Natural killer cell treated with Interleukin-12 subunit alpha and Interleukin-12 subunit beta and Interleukin-15 and Interleukin-18, amount 100 ng/mL, for 72 hours (primary cell): ENCODE measurements at regions not wholly inside any gene's neighbourhood (a gene's known extent, or its start where the extent isn't known, plus 50 kb on each side); places are given as distances from the start of the nearest gene placed in this dataset.

ENCODE experiments used
- ATAC-seq, 2 donors: fragments of 150-1000 bp; cut with Tn5 transposase in 1 of 2; sonication (Bioruptor Pico), chemical (Tn5 transposase) in 1 of 2; 2 replicates each; pipeline ENCODE4 v1.10.0; 2021
- DNase-seq: peaks from one replicate; pipeline ENCODE4 v3.0.0; 2022; ENCODE audit warnings: low spot score
- H3K27ac Mint-ChIP-seq, 2 donors: 1 replicate in 1 of 2; 2 replicates in 1 of 2; pipeline ENCODE4 v1.8.0; 2022; ENCODE audit warnings: mixed read lengths in 2 of 2, mild to moderate bottlenecking in 1 of 2, moderate library complexity in 1 of 2
- H3K27me3 Mint-ChIP-seq, 2 donors: 1 replicate in 1 of 2; 2 replicates in 1 of 2; pipeline ENCODE4 v1.8.0; 2022; ENCODE audit warnings: mixed read lengths in 2 of 2
- H3K36me3 Mint-ChIP-seq: one replicate; pipeline ENCODE4 v1.8.0; 2022; ENCODE audit warnings: mixed read lengths
- H3K4me1 Mint-ChIP-seq, 2 donors: 1 replicate in 1 of 2; 2 replicates in 1 of 2; pipeline ENCODE4 v1.8.0; 2022; ENCODE audit warnings: low read depth in 2 of 2, mixed read lengths in 2 of 2, mild to moderate bottlenecking in 1 of 2
- H3K4me3 Mint-ChIP-seq: one replicate; pipeline ENCODE4 v1.8.0; 2022; ENCODE audit warnings: mixed read lengths
- H3K9me3 Mint-ChIP-seq: 2 replicates; pipeline ENCODE4 v1.8.0; 2022; ENCODE audit warnings: mixed read lengths

GRCh38 chr11:11028017-11028692 is 170.3 kb upstream of the ZBED5 start:
- DNase-seq (peak; percentile 66), ATAC-seq (peak; percentile 78 to 79)
- Mint-ChIP-seq H3K4me3 (no peak overlapping the region), H3K9me3 (no peaks in the 10 kb centered on the region), H3K36me3 (no peaks in the 10 kb centered on the region), H3K27me3 (peaks cover 22% of the 10 kb centered on the region in 2 donors), H3K27ac (no peak overlapping the region), H3K4me1 (no peaks in the 10 kb centered on the region)

- H3K27ac Mint-ChIP-seq, result no peak overlapping the region
- H3K4me1 Mint-ChIP-seq, result no peaks in the 10 kb centered on the region
- no peak for DNase-seq
These were observed 169.4 kb upstream of the ZBED5 start for GRCh38 chr11:11027288-11027687.

DNA sequence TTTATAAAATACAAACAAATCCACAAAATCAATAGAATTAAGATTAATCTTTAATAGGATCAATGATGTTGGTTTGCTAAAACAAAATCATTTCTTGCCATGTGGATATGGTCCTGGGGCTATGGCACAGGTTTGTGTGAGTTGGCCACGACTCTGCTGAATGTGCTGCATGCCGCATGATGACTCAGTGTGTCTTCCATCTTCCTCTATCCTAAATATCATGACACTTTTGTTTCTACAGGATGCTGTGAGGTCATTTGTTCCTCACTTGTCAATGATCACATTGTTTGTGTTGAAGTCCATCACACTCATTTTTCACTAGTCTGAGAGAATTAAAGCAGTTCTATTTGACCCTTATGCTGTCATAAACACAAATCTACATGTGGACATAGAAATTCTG is 167.2 kb upstream of the ZBED5 start:
- Mint-ChIP-seq H3K36me3 (no peaks in the 10 kb centered on the region), H3K27ac (no peak overlapping the region), H3K27me3 (peaks cover 29 to 31% of the 10 kb centered on the region in 2 donors), H3K4me1 (no peaks in the 10 kb centered on the region), H3K9me3 (no peaks in the 10 kb centered on the region), H3K4me3 (no peak overlapping the region)
- DNase-seq (no peak), ATAC-seq (no peak)

More at GRCh38 chr11:11027288-11027687, 169.4 kb upstream of the ZBED5 start:
- peaks cover 16 to 27% of the 10 kb centered on the region in 2 donors for H3K27me3 Mint-ChIP-seq
- ATAC-seq, result no peak
- H3K36me3 Mint-ChIP-seq, result no peaks in the 10 kb centered on the region
- H3K4me3 Mint-ChIP-seq, result no peak overlapping the region
- no peaks in the 10 kb centered on the region for H3K9me3 Mint-ChIP-seq

- Mint-ChIP-seq H3K36me3 (no peaks in the 10 kb centered on the region), H3K4me1 (no peaks in the 10 kb centered on the region), H3K27me3 (peaks cover 15 to 17% of the 10 kb centered on the region in 2 donors), H3K27ac (no peak overlapping the region), H3K4me3 (no peak overlapping the region), H3K9me3 (no peaks in the 10 kb centered on the region)
- ATAC-seq, result no peak
- DNase-seq, result no peak
These were observed 164.4 kb upstream of the ZBED5 start for GRCh38 chr11:11022125-11022730.

DNA sequence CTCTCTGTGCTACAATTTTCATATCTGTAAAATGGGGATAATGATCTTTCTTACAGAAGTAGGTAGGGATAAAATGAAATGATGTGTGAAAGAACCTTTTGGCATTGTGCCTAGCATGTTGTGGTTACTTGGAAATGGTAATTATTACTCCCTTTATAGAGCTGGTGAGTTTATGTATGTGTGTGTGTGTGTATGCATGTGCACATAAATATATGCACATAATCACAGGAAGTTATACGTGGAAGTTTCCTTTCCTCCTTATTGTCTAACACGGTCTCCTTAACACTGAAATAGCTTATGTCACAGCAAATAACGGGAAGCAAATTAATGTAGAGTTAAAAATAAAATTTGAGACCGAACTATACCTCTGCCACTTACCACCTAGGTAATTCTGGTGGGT is 163.7 kb upstream of the ZBED5 start:
- DNase-seq (no peak), ATAC-seq (no peak)
- no peak overlapping the region for H3K4me3 Mint-ChIP-seq
- peaks cover 15 to 22% of the 10 kb centered on the region in 2 donors for H3K27me3 Mint-ChIP-seq
- no peak overlapping the region for H3K27ac Mint-ChIP-seq
- H3K36me3 Mint-ChIP-seq, result no peaks in the 10 kb centered on the region
- no peaks in the 10 kb centered on the region for H3K4me1 Mint-ChIP-seq
- no peaks in the 10 kb centered on the region for H3K9me3 Mint-ChIP-seq

DNA sequence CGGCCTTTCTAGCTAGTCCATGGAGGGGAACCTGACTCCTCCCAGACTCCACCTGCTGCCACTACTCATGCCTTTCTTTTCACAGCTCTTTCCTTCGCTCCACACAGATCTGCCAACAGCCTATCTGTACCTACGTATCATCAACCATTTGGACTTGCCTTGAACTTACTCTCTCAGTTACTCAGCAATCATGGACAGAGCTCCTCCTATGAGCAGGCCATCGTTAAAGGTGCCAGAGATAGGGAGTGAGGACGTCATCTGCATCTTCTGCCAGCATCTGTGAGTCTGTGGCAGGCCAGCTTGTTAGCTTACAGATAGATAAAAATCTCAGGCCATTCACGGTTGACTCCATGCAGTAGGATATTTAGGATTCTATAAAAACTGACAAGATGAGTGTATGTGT is 162.9 kb upstream of the ZBED5 start:
- no peaks in the 10 kb centered on the region for H3K9me3 Mint-ChIP-seq
- H3K36me3 Mint-ChIP-seq, result no peaks in the 10 kb centered on the region
- H3K27me3 Mint-ChIP-seq, result peaks cover 15 to 27% of the 10 kb centered on the region in 2 donors
- no peak overlapping the region for H3K27ac Mint-ChIP-seq
- no peak for DNase-seq
- ATAC-seq, result no peak
- no peak overlapping the region for H3K4me3 Mint-ChIP-seq
- H3K4me1 Mint-ChIP-seq, result no peaks in the 10 kb centered on the region

GRCh38 chr11:11020219-11020726 is 162.4 kb upstream of the ZBED5 start:
- H3K4me1 Mint-ChIP-seq, result no peaks in the 10 kb centered on the region
- no peak overlapping the region for H3K4me3 Mint-ChIP-seq
- H3K27me3 Mint-ChIP-seq, result peaks cover 15 to 27% of the 10 kb centered on the region in 2 donors
- H3K9me3 Mint-ChIP-seq, result no peaks in the 10 kb centered on the region
- no peak for DNase-seq
- H3K27ac Mint-ChIP-seq, result no peak overlapping the region
- H3K36me3 Mint-ChIP-seq, result no peaks in the 10 kb centered on the region
- ATAC-seq, result no peak

DNA sequence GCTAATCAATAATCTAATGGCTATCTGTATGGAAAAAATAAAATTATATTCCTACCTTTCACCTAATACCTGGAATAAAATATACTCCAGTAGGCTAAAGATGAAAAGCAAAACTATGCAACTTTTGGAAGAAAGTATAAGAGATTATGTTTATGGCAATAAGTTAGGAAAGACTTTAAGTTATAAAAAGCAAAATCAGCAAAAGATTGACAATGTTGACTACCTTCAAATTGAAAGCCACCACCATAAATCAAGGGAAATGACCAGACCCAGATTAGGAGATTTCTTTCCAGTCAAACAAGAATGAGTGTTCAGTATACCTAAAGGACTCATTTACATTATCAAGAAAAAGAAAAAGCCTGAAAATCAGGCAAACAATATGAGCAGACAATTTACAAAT is 159.1 kb upstream of the ZBED5 start:
- H3K27ac Mint-ChIP-seq, result no peak overlapping the region
- peaks cover 14 to 39% of the 10 kb centered on the region in 2 donors for H3K27me3 Mint-ChIP-seq
- H3K9me3 Mint-ChIP-seq, result no peaks in the 10 kb centered on the region
- H3K36me3 Mint-ChIP-seq, result no peaks in the 10 kb centered on the region
- DNase-seq, result no peak
- H3K4me3 Mint-ChIP-seq, result no peak overlapping the region
- ATAC-seq, result no peak
- H3K4me1 Mint-ChIP-seq, result no peaks in the 10 kb centered on the region

DNA sequence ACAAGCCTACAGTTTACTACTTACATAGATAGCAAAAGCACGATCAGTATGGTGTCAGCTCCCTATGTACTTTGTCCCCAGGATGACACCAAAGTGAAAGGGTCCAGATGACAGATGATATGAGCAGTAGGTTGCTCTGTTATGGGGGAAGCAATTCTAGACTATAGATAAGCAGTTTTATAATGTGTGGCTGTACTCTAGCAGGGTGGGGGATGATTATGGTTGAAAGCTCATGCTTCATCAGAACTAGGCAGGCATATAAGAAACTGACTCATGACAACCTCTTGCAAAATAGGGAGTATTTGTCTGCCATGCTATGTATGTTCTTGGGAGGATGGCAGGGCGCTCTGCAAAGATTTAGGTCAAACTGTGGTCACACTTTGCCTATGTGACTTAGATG is 158.2 kb upstream of the ZBED5 start:
- DNase-seq, result no peak
- no peaks in the 10 kb centered on the region for H3K9me3 Mint-ChIP-seq
- H3K36me3 Mint-ChIP-seq, result no peaks in the 10 kb centered on the region
- H3K4me3 Mint-ChIP-seq, result no peak overlapping the region
- no peaks in the 10 kb centered on the region for H3K4me1 Mint-ChIP-seq
- peaks cover 13 to 36% of the 10 kb centered on the region in 2 donors for H3K27me3 Mint-ChIP-seq
- peak in 1 of 2 donors; percentile 48 for ATAC-seq
- no peak overlapping the region for H3K27ac Mint-ChIP-seq

DNA sequence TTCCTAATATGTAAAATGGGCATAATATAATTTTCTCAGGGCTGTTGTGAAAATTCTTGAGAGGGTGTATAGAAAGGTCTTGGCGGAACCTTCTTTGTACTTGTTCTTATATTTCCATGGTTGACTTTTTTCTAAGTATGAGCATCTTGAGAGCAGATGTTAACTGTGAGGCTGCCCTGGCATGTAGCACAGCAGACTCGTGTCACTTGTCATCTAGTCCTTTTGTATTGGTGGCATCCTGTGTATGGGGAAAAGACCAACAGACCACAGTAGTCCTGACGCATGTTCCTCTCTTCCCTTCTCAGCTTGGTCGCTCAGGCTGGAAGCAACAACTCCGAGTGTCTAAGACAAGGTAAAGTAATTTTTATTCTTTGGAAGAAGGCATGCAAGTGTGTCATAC is 153.8 kb upstream of the ZBED5 start:
- DNase-seq, result no peak
- peaks cover 30 to 56% of the 10 kb centered on the region in 2 donors for H3K27me3 Mint-ChIP-seq
- H3K9me3 Mint-ChIP-seq, result no peaks in the 10 kb centered on the region
- no peaks in the 10 kb centered on the region for H3K36me3 Mint-ChIP-seq
- no peak for ATAC-seq
- H3K27ac Mint-ChIP-seq, result no peak overlapping the region
- no peak overlapping the region for H3K4me3 Mint-ChIP-seq
- no peaks in the 10 kb centered on the region for H3K4me1 Mint-ChIP-seq

GRCh38 chr11:11010624-11011127 is 152.8 kb upstream of the ZBED5 start:
- Mint-ChIP-seq H3K4me1 (no peaks in the 10 kb centered on the region), H3K27ac (no peak overlapping the region), H3K36me3 (no peaks in the 10 kb centered on the region), H3K4me3 (no peak overlapping the region), H3K9me3 (no peaks in the 10 kb centered on the region), H3K27me3 (peaks cover 34 to 60% of the 10 kb centered on the region in 2 donors)
- DNase-seq, result no peak
- ATAC-seq, result no peak

- H3K27ac Mint-ChIP-seq, result no peak overlapping the region
- H3K9me3 Mint-ChIP-seq, result no peaks in the 10 kb centered on the region
These were observed 151.3 kb upstream of the ZBED5 start for GRCh38 chr11:11009179-11009578.

DNA sequence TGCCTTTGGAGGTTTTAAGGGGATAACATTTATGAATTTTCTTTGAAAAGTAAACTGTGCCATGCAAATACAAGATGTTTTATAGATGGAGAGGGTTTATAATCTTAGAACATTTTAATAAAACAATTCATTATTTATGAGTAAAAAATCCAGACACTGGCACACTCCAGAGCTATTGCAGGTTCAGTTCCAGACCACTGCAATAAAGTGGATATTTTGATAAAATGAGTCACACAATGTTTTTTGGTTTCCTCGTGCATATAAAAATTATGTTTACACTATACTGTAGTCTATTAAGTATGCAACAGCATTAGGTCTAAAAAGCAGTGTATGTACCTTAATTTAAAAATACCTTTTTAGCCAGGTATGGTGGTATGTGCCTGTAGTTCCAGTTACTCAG is 146.2 kb upstream of the ZBED5 start:
- Mint-ChIP-seq H3K9me3 (no peaks in the 10 kb centered on the region), H3K4me1 (no peaks in the 10 kb centered on the region), H3K27me3 (peaks cover 27 to 60% of the 10 kb centered on the region in 2 donors), H3K4me3 (no peak overlapping the region), H3K36me3 (no peaks in the 10 kb centered on the region), H3K27ac (no peak overlapping the region)
- DNase-seq, result no peak
- ATAC-seq, result no peak

More at GRCh38 chr11:11009179-11009578, 151.3 kb upstream of the ZBED5 start:
- DNase-seq (no peak), ATAC-seq (no peak)
- Mint-ChIP-seq H3K36me3 (no peaks in the 10 kb centered on the region), H3K4me1 (no peaks in the 10 kb centered on the region), H3K4me3 (no peak overlapping the region), H3K27me3 (peaks cover 35 to 65% of the 10 kb centered on the region in 2 donors)

DNA sequence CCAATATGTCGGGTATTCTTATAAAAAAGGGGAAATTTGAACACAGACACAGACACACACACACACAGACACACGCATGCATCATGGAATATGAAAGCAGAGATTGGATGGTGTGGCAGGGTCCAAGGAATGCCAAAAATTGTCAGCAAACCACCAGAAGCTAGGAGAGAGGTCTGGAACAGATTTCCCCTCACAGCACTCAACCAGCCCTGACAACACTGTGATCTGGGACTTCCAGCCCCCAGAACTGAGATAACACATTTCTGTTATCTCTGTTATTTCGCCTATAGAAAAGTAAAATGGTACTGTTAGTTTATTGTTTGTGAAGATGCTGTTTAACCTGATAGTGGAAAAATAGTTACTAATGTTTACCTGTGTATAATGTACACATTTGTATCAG is 145.4 kb upstream of the ZBED5 start:
- peaks cover 26 to 61% of the 10 kb centered on the region in 2 donors for H3K27me3 Mint-ChIP-seq
- H3K27ac Mint-ChIP-seq, result no peak overlapping the region
- ATAC-seq (no peak), DNase-seq (no peak)
- H3K9me3 Mint-ChIP-seq, result no peaks in the 10 kb centered on the region
- H3K4me1 Mint-ChIP-seq, result no peaks in the 10 kb centered on the region
- H3K36me3 Mint-ChIP-seq, result no peaks in the 10 kb centered on the region
- no peak overlapping the region for H3K4me3 Mint-ChIP-seq
